ENCODE measurements at regions not wholly inside any gene's neighbourhood (a gene's known extent, or its start where the extent isn't known, plus 50 kb on each side); places are given as distances from the start of the nearest gene placed in this dataset.

DNA sequence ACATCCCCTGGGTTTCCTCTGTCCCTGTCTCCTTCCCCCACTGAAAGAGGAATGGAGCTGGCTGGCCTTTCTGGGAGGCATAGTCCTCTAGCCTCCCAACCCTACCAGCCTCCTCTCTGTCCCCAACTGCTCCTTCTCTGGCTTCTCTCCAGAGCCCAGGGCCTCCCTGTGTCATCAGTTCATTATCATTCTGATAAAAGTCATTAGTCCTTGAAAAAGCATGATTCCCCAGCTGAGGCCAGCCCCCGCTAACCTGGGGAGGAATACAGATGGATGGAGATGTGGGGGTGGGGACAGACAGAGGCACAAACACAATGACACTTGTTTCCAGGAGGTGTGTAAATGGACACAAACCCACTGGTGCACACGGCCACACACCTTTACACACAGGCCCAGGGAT is 73.6 kb upstream of the HSPA9 start:
- TF ChIP-seq CTCF (IDR thresholded peaks at IDR 0.05) (no peak), POLR2A (IDR thresholded peaks at IDR 0.05) (no peak)
